ENCODE measurements at regions not wholly inside any gene's neighbourhood (a gene's known extent, or its start where the extent isn't known, plus 50 kb on each side); places are given as distances from the start of the nearest gene placed in this dataset.
"Not testable (repeated sequence)": the region's sequence is repeated elsewhere in the genome, so short reads cannot be mapped to it uniquely, and the experiment has no call there.

DNA sequence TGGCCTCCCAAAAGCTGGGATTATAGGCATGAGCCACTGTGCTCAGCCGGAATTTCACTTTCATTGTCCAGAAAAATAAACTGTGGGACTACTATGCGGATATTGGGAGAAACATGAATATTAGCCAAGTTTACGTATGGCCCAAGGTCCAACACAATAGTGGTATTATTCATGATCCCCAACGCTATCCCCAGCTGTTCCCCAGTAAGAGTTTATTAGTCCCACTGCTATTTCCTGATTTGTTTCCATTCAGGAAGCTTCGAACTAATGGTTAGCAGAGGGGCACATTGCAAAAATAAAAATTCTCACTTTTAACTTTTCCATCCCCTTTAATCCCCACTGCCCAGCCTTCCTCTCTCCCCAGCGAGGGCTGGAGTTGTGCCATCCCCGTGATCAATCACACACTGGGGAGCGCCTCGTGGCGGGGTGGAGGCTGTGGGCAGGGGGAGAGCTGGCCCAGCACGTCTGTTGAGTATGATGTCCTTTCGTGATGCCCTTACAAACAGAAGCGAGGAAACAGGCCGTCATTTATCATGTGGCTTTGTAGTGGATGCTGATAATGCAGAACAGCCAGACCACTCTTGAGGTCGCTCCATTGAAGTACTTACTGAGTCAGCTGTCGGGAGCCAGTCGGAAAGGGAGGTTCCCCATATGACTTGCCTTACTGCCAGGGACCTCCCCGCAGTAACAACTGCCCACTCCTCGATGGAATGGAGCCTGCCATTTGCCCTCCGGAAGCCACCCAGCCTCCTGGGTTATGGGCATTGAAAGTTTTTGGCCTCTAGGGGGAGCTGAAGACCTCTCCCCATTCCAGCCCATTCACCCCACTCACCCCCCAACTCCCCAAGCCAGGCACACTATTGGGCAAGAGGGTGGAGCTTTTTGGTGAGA lies 117.0 kb downstream of the KDR start:
- TF ChIP-seq, protein P1, sequence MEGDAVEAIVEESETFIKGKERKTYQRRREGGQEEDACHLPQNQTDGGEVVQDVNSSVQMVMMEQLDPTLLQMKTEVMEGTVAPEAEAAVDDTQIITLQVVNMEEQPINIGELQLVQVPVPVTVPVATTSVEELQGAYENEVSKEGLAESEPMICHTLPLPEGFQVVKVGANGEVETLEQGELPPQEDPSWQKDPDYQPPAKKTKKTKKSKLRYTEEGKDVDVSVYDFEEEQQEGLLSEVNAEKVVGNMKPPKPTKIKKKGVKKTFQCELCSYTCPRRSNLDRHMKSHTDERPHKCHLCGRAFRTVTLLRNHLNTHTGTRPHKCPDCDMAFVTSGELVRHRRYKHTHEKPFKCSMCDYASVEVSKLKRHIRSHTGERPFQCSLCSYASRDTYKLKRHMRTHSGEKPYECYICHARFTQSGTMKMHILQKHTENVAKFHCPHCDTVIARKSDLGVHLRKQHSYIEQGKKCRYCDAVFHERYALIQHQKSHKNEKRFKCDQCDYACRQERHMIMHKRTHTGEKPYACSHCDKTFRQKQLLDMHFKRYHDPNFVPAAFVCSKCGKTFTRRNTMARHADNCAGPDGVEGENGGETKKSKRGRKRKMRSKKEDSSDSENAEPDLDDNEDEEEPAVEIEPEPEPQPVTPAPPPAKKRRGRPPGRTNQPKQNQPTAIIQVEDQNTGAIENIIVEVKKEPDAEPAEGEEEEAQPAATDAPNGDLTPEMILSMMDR (IDR thresholded peaks at IDR 0.05), result peak; percentile 53
- TF ChIP-seq ZFX (IDR thresholded peaks at IDR 0.05; ENCODE audit: borderline replicate concordance), result no peak
- no peak overlapping the region for H3K27ac ChIP-seq

DNA sequence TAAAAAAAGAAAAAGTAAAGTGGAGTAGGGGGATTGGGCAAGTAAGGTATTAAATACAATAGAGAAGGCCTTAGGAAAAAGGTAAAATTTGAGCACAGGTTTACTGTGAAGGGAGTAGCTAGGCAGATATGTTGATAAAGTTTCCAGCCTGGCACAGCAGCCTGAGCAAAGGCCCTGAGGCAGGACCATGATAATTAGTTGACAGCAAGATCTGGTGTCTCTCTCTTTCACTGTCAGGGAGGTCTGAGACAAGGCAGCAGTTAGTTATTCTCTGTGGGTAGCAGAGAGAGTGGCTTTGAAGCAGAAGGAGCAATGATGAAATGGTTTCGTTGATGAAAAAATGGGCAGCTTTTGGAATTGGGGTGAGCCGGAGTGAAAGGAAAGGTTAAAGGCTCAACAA lies 119.5 kb downstream of the KDR start:
- no peak overlapping the region for H3K27ac ChIP-seq
- TF ChIP-seq, protein P1 (IDR thresholded peaks at IDR 0.05), result no peak
- TF ChIP-seq ZFX (IDR thresholded peaks at IDR 0.05; ENCODE audit: borderline replicate concordance), result no peak

DNA sequence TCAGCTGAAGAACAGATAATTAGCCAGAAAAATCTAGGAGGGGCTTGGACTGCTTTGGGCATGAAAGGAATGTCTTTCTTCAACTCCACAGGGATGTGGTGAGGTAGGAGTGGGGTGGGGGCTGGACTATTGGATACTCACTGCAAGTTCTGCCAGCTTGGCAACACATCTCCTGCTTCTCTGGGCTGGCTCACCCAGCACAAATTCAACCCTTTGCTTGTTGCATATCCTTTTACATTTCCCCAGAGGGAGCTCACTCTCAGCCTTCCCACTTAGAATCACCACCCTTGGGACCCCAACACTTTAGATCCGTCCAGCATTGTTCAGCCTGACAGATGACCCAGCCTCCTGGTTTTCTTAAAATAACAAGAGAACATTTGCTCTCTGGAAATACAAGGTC lies 120.6 kb downstream of the KDR start:
- H3K27ac ChIP-seq, result no peak overlapping the region

DNA sequence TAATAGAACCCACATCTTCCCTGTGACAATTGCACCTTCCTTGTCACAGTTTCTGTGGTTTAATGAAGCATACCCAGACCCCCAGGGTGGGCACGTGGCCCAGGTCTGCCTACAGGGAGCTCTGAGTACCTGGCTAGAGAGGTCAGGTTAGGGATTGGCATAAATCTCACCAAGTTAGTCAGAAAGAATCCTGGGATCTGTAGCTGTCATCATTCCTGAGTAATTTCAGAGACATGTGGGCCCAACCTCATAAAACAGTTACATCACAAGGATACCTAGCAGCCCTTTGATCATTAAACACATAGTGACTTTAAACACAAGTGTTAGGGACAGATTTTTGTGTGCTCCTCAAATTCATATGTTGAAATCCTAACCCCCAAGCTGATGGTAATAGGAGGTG lies 123.0 kb downstream of the KDR start:
- no peak overlapping the region for H3K27ac ChIP-seq
- TF ChIP-seq ZFX (IDR thresholded peaks at IDR 0.05; ENCODE audit: borderline replicate concordance), result no peak
- TF ChIP-seq, protein P1 (IDR thresholded peaks at IDR 0.05), result no peak

More for the DNA sequence above, 120.6 kb downstream of the KDR start:
- TF ChIP-seq, protein P1 (IDR thresholded peaks at IDR 0.05), result no peak

DNA sequence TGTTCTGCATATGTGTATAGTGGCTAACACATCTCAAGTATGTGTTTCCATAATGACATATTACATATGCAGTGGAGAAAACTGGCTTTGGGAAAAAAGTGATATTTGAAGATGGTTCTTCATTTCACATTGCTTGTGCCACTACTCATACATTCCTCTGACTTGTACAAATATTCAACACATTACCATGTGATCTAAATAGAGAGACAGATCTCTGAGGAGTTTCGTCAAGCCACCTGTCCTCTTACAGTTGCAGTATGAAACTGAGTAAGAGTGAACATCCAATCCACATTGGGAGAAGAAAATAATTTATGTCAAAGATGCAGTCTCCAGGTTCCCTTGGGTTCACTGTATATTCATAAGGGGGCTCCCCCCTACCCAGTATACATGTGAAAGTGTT lies 123.9 kb downstream of the KDR start:
- TF ChIP-seq, protein P1 (IDR thresholded peaks at IDR 0.05), result no peak
- no peak for TF ChIP-seq ZFX (IDR thresholded peaks at IDR 0.05; ENCODE audit: borderline replicate concordance)
- H3K27ac ChIP-seq, result no peak overlapping the region

DNA sequence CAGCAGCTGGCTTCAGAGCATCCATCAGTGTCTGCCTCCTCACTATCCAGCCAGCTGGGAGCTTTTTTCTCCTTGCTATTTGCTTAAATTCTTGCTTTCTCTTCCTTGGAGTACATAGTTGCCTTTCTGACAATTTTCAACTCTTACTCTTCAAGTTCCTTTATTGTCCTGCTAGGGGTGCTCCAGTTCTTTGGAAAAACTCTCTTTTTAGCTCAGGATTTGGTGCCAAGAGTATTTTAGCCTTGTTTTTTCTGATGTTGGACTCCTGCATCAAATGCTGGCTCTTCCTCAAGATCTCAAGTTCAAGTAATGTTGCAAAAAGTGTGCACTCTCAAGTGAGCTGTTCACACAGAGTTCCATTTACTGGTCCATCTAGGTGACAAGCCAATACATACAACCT lies 126.4 kb downstream of the KDR start:
- H3K27ac ChIP-seq, result no peak overlapping the region
- TF ChIP-seq ZFX (IDR thresholded peaks at IDR 0.05; ENCODE audit: borderline replicate concordance), result no peak
- TF ChIP-seq, protein P1 (IDR thresholded peaks at IDR 0.05), result no peak

DNA sequence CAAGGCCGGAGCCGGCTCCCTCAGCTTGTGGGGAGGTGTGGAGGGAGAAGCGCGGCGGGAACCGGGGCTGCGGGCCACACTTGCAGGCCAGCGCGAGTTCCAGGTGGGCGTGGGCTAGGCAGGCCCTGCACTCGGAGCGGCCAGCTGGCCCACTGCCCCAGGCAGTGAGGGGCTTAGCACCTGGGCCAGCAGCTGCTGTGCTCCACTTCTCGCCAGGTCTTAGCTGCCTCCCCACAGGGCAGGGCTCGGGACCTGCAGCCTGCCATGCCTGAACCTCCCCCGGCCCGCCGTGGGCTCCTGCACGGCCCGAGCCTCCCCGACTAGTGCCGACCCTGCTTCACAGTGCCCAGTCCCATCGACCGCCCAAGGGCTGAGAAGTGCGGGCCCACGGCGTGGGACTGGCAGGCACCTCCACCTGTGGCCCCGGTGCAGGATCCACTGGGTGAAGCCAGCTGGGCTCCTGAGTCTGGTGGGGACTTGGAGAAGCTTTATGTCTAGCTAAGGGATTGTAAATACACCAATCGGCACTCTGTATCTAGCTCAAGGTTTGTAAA lies 131.8 kb downstream of the KDR start:
- H3K27ac ChIP-seq, result not testable (repeated sequence)
